ENCODE measurements at regions not wholly inside any gene's neighbourhood (a gene's known extent, or its start where the extent isn't known, plus 50 kb on each side); places are given as distances from the start of the nearest gene placed in this dataset.

DNA sequence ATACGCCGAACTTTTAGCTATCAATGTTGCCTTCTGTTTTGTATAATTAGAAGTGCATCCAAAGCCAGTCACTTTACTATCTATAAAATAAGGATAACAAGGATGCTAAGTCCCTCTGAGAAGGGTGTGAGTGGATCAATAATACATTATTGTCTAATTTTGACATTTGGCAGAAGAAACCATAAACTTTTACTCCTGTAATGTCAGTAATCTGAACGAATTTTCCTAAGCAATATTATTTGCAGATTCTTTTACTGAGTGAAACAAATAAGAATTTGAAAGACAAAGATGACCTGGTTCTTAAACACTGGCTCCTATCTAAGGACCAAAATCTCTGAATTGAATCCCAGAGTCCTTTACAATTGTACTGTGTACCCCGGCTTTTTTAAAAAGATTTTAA lies 126.6 kb upstream of the TMEM161B start:
- Mint-ChIP-seq H3K9me3 (no peaks in the 10 kb centered on the region), H3K27me3 (ENCODE audit: low read depth) (peaks cover 6% of the 10 kb centered on the region), H3K27ac (no peak overlapping the region), H3K4me1 (peaks cover 78% of the 10 kb centered on the region), H3K4me3 (no peak overlapping the region), H3K36me3 (no peaks in the 10 kb centered on the region)
- TF ChIP-seq RORB (CRISPR knock-in tag; IDR thresholded peaks at IDR 0.05) (no peak), ZNF423 (CRISPR knock-in tag; IDR thresholded peaks at IDR 0.05) (no peak), NR3C1 (CRISPR knock-in tag; conservative IDR thresholded peaks at IDR 0.05; ENCODE audit: low read depth) (no peak), CREB1 (CRISPR knock-in tag; IDR thresholded peaks at IDR 0.05) (no peak), ZNF671 (CRISPR knock-in tag; IDR thresholded peaks at IDR 0.05) (no peak), ZNF396 (CRISPR knock-in tag; IDR thresholded peaks at IDR 0.05; ENCODE audit: borderline replicate concordance) (no peak), NFATC4 (CRISPR knock-in tag; IDR thresholded peaks at IDR 0.05) (no peak), NFYB (CRISPR knock-in tag; conservative IDR thresholded peaks at IDR 0.05; ENCODE audit: low read depth) (no peak)
- TF ChIP-seq, protein P1, sequence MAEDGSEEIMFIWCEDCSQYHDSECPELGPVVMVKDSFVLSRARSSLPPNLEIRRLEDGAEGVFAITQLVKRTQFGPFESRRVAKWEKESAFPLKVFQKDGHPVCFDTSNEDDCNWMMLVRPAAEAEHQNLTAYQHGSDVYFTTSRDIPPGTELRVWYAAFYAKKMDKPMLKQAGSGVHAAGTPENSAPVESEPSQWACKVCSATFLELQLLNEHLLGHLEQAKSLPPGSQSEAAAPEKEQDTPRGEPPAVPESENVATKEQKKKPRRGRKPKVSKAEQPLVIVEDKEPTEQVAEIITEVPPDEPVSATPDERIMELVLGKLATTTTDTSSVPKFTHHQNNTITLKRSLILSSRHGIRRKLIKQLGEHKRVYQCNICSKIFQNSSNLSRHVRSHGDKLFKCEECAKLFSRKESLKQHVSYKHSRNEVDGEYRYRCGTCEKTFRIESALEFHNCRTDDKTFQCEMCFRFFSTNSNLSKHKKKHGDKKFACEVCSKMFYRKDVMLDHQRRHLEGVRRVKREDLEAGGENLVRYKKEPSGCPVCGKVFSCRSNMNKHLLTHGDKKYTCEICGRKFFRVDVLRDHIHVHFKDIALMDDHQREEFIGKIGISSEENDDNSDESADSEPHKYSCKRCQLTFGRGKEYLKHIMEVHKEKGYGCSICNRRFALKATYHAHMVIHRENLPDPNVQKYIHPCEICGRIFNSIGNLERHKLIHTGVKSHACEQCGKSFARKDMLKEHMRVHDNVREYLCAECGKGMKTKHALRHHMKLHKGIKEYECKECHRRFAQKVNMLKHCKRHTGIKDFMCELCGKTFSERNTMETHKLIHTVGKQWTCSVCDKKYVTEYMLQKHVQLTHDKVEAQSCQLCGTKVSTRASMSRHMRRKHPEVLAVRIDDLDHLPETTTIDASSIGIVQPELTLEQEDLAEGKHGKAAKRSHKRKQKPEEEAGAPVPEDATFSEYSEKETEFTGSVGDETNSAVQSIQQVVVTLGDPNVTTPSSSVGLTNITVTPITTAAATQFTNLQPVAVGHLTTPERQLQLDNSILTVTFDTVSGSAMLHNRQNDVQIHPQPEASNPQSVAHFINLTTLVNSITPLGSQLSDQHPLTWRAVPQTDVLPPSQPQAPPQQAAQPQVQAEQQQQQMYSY (CRISPR knock-in tag; IDR thresholded peaks at IDR 0.05): no peak
- TF ChIP-seq, protein P2, sequence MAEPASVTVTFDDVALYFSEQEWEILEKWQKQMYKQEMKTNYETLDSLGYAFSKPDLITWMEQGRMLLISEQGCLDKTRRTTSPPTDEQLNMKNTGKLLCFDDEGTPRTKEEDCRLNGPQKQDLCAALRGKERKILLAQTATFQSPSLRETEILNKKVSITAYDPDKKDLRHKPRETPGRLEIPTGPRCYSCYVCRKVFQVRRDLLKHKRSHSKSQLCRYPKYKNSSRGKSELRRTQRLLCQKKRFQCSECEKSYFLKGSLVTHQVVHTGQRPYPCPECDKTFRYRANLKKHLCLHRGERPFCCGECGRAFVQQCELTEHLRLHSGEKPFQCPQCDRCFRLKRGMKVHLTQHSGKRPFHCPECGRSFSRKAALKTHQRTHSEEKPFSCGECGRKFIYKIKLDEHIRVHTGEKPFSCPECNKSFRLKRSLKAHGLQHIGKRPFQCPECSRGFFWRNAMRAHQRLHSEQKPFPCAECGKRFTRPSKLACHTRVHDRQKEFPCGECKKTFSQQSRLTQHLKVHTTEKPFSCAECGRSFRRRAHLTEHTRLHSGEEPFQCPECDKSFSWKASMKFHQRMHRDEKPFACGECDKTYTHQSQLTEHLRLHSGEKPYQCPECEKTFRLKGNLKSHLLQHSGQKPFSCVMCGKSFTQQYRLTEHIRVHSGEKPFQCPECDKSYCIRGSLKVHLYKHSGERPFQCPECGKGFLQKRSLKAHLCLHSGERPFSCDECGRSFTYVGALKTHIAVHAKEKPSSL (CRISPR knock-in tag; conservative IDR thresholded peaks at IDR 0.05): no peak
- TF ChIP-seq, protein P3, sequence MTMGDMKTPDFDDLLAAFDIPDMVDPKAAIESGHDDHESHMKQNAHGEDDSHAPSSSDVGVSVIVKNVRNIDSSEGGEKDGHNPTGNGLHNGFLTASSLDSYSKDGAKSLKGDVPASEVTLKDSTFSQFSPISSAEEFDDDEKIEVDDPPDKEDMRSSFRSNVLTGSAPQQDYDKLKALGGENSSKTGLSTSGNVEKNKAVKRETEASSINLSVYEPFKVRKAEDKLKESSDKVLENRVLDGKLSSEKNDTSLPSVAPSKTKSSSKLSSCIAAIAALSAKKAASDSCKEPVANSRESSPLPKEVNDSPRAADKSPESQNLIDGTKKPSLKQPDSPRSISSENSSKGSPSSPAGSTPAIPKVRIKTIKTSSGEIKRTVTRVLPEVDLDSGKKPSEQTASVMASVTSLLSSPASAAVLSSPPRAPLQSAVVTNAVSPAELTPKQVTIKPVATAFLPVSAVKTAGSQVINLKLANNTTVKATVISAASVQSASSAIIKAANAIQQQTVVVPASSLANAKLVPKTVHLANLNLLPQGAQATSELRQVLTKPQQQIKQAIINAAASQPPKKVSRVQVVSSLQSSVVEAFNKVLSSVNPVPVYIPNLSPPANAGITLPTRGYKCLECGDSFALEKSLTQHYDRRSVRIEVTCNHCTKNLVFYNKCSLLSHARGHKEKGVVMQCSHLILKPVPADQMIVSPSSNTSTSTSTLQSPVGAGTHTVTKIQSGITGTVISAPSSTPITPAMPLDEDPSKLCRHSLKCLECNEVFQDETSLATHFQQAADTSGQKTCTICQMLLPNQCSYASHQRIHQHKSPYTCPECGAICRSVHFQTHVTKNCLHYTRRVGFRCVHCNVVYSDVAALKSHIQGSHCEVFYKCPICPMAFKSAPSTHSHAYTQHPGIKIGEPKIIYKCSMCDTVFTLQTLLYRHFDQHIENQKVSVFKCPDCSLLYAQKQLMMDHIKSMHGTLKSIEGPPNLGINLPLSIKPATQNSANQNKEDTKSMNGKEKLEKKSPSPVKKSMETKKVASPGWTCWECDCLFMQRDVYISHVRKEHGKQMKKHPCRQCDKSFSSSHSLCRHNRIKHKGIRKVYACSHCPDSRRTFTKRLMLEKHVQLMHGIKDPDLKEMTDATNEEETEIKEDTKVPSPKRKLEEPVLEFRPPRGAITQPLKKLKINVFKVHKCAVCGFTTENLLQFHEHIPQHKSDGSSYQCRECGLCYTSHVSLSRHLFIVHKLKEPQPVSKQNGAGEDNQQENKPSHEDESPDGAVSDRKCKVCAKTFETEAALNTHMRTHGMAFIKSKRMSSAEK (CRISPR knock-in tag; IDR thresholded peaks at IDR 0.05; ENCODE audit: borderline replicate concordance): no peak
- TF ChIP-seq, protein P4, sequence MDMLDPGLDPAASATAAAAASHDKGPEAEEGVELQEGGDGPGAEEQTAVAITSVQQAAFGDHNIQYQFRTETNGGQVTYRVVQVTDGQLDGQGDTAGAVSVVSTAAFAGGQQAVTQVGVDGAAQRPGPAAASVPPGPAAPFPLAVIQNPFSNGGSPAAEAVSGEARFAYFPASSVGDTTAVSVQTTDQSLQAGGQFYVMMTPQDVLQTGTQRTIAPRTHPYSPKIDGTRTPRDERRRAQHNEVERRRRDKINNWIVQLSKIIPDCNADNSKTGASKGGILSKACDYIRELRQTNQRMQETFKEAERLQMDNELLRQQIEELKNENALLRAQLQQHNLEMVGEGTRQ (CRISPR knock-in tag; IDR thresholded peaks at IDR 0.05): no peak
- TF ChIP-seq, protein P5, sequence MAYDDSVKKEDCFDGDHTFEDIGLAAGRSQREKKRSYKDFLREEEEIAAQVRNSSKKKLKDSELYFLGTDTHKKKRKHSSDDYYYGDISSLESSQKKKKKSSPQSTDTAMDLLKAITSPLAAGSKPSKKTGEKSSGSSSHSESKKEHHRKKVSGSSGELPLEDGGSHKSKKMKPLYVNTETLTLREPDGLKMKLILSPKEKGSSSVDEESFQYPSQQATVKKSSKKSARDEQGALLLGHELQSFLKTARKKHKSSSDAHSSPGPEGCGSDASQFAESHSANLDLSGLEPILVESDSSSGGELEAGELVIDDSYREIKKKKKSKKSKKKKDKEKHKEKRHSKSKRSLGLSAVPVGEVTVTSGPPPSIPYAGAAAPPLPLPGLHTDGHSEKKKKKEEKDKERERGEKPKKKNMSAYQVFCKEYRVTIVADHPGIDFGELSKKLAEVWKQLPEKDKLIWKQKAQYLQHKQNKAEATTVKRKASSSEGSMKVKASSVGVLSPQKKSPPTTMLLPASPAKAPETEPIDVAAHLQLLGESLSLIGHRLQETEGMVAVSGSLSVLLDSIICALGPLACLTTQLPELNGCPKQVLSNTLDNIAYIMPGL (CRISPR knock-in tag; IDR thresholded peaks at IDR 0.05): no peak
- ATAC-seq (no peak), DNase-seq (ENCODE audit: low spot score) (no peak)
- ChIA-PET CTCF (no interaction called here), POLR2A (no interaction called here)
